H1 (cell line): ENCODE measurements at regions not wholly inside any gene's neighbourhood (a gene's known extent, or its start where the extent isn't known, plus 50 kb on each side); places are given as distances from the start of the nearest gene placed in this dataset.

Experiments used
- BRCA1 ChIP-seq: IDR thresholded peaks from 2 replicates; pipeline ENCODE4 v1.6.1; 2012; ENCODE audit warnings: low read depth, low read length, improper control_type of control experiment
- CBX8 ChIP-seq: fragments of 300-800, 300-1000 bp; sonication (generic); IDR thresholded peaks from 2 replicates; pipeline ENCODE4 v1.7.1; 2016; ENCODE audit warnings: low read depth, low read length, borderline replicate concordance
- TF ChIP-seq, protein P1 (sequence below): IDR thresholded peaks from 2 replicates; pipeline ENCODE4 v1.6.1; 2011; ENCODE audit warnings: low read depth, mild to moderate bottlenecking, low read length; ENCODE audit not compliant: insufficient read depth

DNA sequence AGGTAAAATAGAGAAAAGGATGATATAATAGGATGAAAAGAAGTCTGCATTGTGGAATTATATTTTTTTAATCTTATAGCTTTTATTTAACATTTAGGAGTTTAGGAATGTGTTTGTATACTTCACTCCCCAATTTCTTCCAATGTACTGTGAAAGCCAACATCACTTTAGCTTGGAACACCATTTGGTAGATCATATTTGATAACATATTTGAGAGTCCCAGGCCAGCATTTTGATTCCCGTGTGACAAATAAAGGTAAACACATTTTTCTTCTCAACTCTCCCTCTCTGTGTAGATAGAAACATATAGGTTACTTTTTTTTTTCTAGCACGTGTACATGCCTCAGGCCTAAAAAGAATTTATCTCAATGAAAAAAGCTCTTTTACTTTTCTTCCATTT is 1551.3 kb downstream of the CDH8 start (continued):
- TF ChIP-seq CBX8 (no peak), BRCA1 (no peak)
- TF ChIP-seq, protein P1, sequence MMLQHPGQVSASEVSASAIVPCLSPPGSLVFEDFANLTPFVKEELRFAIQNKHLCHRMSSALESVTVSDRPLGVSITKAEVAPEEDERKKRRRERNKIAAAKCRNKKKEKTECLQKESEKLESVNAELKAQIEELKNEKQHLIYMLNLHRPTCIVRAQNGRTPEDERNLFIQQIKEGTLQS = no peak
